Ovary (tissue), 7 donors: ENCODE measurements at regions not wholly inside any gene's neighbourhood (a gene's known extent, or its start where the extent isn't known, plus 50 kb on each side); places are given as distances from the start of the nearest gene placed in this dataset. TPM values are rescaled to one million over a fixed set of nuclear protein-coding genes. Genes with fewer than 3 reads are reported as not detected.

Source experiments
- DNase-seq, 5 donors: peaks; one replicate each; pipeline ENCODE4 v3.0.0-alpha.2; 2019 to 2020
- H3K27ac ChIP-seq, 2 donors: fragments of 200-600 bp; one replicate each; pipeline versions ENCODE4 v1.5.1 to v1.8.0; 2019 to 2022
- H3K27me3 ChIP-seq: fragments of 200-600 bp; one replicate; pipeline ENCODE4 v1.8.0; 2022
- H3K36me3 ChIP-seq: fragments of 200-600 bp; sonication (generic); one replicate; pipeline ENCODE4 v1.5.1; 2019
- H3K4me1 ChIP-seq: one replicate; pipeline ENCODE4 v1.8.1; 2013; ENCODE audit warnings: mild to moderate bottlenecking, moderate library complexity; ENCODE audit not compliant: insufficient read depth
- H3K4me3 ChIP-seq: fragments of 200-600 bp; sonication (generic); one replicate; pipeline ENCODE4 v1.5.1; 2017
- H3K9me3 ChIP-seq, 2 donors: fragments of 200-600 bp in 1 of 2; sonication (generic) in 1 of 2; one replicate each; pipeline versions ENCODE4 v1.5.1 to v1.8.1; 2013 to 2019; ENCODE audit warnings: mild to moderate bottlenecking in 1 of 2, moderate library complexity in 1 of 2
- CTCF ChIP-seq, 3 donors: fragments of 450-650 bp in 2 of 3; fragments of 200-600 bp in 1 of 3; IDR thresholded peaks; one replicate each; pipeline versions ENCODE4 v1.5.1 to v1.8.0; 2016 to 2022; ENCODE audit warnings: antibody characterized with exemption in 3 of 3, mild to moderate bottlenecking in 1 of 3
- EP300 ChIP-seq: sonication (generic); formaldehyde crosslinking; IDR thresholded peaks from one replicate; pipeline ENCODE4 v1.6.1; 2017; ENCODE audit warnings: antibody characterized with exemption
- POLR2A ChIP-seq: fragments of 450-650 bp; IDR thresholded peaks from one replicate; pipeline ENCODE4 v1.6.1; 2017; ENCODE audit warnings: antibody characterized with exemption, mild to moderate bottlenecking, moderate library complexity
- WGBS, 3 donors: extraction: QIAGEN DNeasy Blood & Tissue Kit in 1 of 3; methylation state at CpG; one replicate each; pipeline versions ENCODE4 v1.1.5 to v1.1.7; 2013 to 2017; 5-methylcytosine and 5-hydroxymethylcytosine counted together
- intact Hi-C, 4 donors: fragments of 100-400 bp; cut with DNase I; formaldehyde crosslinking; loops; one replicate each; pipeline versions ENCODE4 v1.11.0 to v1.15.1; 2022 to 2023
- small RNA-seq: library from RNA; depleted of rRNA; stranded (forward); fragments of <200 nt; gene quantifications from one replicate; pipeline ENCODE3, GENCODE V24; 2016
- donor health status: DM: no; HTN: no; CAD: no; lungs with moderate emphysema.
- donor health status: DM: no; HTN: no; CAD: no.
- donor health status: Bipolar disorder and iron deficiency.
- donor health status: DM: no; HTN: no; CAD: no.
- donor health status: DM: yes; HTN: yes; CAD: no.

- Histone ChIP-seq H3K4me3 (no peak overlapping the region), H3K36me3 (no peaks in the 10 kb centered on the region), H3K27ac (no peak overlapping the region), H3K4me1 (no peaks in the 10 kb centered on the region), H3K9me3 (no peaks in the 10 kb centered on the region), H3K27me3 (no peaks in the 10 kb centered on the region)
- intact Hi-C loops = no loop called here
- 63 to 68% (median 67%) methylated on average over 3 of the region's 3 CpGs for WGBS, 3 donors
- no peak for TF ChIP-seq POLR2A
- no peak for TF ChIP-seq EP300
- no peak for TF ChIP-seq CTCF (IDR thresholded peaks at IDR 0.05)
- no peak for DNase-seq
Observed at GRCh38 chr2:75764611-75765010, 53.9 kb upstream of the GCFC2 start.

Small RNA genes lying in the stretch of these regions (small RNA-seq; reads per million reads assigned to genes)
- not detected for gene RN7SKP164
